ENCODE measurements at regions not wholly inside any gene's neighbourhood (a gene's known extent, or its start where the extent isn't known, plus 50 kb on each side); places are given as distances from the start of the nearest gene placed in this dataset.

GRCh38 chr2:198807131-198807530 lies 650.6 kb downstream of the SATB2 start:
- DNase-seq (ENCODE audit: low read depth in 2 of 2), result no peak

DNA sequence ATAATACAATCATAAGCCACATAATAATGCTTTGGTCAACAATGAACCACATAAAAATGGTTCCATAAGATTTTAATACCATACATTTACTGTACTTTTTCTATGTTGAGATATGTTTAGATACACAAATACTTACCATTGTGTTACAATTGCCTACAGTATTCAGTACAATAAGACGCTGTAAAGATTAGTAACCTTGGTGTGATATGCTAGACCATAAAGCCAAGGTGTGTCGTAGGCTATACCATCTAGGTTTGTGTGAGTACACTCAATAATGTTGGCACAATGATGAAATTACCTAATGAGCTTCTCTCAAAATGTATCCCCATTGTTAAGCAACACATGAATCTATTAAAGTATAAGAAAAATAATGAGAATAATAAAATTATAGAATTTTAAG lies 662.3 kb downstream of the SATB2 start:
- no peak for DNase-seq (ENCODE audit: low read depth in 2 of 2)

DNA sequence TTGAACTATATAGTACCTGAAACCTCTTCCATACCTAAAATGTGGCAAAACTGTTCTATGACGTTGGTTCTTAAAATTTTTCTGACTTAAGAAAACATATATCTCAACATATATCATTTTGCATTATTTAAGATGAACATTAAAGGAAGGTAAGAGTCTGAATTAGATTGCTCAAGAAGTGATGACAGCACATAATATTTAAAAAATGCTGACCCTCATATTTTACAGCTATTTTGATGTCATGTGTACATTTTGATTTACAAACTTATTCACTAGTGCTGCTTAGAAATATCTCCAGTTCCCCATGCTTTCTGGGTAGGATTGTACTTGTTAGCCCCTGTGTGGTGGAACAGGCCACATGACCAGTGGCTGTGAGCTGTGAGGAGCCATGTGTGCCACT lies 666.1 kb downstream of the SATB2 start:
- no peak for DNase-seq (ENCODE audit: low read depth in 2 of 2)

GRCh38 chr2:198788676-198789075 lies 669.1 kb downstream of the SATB2 start:
- DNase-seq (ENCODE audit: low read depth in 2 of 2), result no peak

- DNase-seq (ENCODE audit: low read depth in 2 of 2), result no peak
Observed at GRCh38 chr2:198782734-198783133, 675.0 kb downstream of the SATB2 start.

GRCh38 chr2:198776616-198777406 lies 680.9 kb downstream of the SATB2 start:
- no peak for DNase-seq (ENCODE audit: low read depth in 2 of 2)

DNA sequence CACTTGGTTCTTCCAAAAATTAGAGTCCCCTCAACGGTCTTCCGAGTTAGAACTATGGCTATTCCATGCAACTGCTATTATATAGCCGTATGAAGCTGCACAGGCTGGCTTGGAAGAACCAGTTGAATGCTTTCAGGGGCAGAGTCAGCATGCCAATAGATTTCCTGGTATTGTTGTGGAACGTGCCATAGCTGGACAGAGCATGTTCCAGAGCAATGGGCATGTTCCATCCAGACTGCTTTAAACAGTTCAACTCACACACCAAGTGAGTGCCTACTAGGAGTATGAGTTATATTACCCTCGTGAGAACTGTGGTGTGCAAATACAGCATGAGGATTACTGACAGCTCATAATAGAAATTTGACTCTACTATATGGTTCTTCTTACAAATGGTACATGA lies 682.0 kb downstream of the SATB2 start:
- no peak for DNase-seq (ENCODE audit: low read depth in 2 of 2)

DNA sequence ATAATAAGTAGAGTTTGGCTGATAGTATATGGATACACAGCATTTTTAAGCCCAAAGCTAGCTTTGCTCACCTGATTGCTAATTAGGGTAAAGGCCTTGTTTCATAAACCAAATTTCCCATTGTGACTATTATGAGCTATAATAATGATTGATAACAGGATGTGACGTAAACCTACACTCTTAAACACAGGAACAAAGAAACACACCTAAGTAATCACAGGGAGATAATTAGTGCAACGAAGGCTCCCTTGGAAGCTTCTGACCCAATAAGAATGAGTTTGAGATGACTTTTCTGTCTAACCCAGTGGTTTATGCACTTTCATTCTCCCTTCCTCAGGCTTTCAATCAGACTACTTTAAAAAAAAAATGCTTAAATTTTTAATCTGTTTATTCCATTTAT lies 683.2 kb downstream of the SATB2 start:
- DNase-seq (ENCODE audit: low read depth in 2 of 2), result no peak

- DNase-seq (ENCODE audit: low read depth in 2 of 2), result no peak
Observed at GRCh38 chr2:198767694-198768093, 690.0 kb downstream of the SATB2 start.

- no peak for DNase-seq (ENCODE audit: low read depth in 2 of 2)
Observed at GRCh38 chr2:198763793-198764192, 693.9 kb downstream of the SATB2 start.

- DNase-seq (ENCODE audit: low read depth in 2 of 2), result no peak
Observed at GRCh38 chr2:198762441-198762840, 695.3 kb downstream of the SATB2 start.

DNA sequence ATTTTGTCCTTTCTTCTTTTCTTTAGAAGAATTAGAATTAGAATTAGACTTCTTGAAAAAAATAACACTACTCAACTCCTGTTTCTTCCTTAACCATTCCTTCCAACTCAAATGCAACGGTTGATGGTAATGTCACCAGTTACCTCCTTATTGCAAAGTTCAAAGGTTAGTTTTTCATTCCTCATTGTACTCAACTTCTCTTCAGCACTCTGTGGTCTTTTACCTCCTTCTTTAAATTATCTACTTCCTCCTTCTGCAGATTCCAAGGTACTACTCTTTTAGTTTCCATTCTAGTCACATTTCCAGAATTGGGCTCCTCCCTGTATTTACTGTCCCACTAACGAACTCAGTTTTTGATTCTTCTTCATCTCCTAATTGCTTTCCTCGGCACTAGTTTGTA lies 700.7 kb downstream of the SATB2 start:
- no peak for DNase-seq (ENCODE audit: low read depth in 2 of 2)

- DNase-seq (ENCODE audit: low read depth in 2 of 2), result no peak
Observed at GRCh38 chr2:198756166-198756565, 701.6 kb downstream of the SATB2 start.

DNA sequence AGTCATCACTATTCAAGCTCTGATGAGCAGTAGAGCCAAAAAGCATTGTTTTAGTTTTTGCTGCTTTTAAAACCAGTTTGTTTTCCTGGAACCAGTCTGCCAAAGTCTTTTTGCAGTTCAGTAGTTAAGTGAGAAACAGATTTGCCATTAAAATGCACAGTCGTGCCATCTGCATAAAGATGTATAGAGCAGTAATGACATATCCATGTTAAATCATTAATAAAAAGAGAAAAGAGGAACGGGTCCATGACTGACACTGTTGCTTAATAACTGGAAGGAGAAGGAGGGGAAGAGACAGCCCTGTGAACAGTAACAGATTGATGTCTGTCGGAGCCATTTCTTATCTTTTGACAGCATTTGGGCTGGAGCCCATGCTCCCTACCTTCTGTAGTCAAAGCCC lies 704.6 kb downstream of the SATB2 start:
- DNase-seq (ENCODE audit: low read depth in 2 of 2), result no peak

DNA sequence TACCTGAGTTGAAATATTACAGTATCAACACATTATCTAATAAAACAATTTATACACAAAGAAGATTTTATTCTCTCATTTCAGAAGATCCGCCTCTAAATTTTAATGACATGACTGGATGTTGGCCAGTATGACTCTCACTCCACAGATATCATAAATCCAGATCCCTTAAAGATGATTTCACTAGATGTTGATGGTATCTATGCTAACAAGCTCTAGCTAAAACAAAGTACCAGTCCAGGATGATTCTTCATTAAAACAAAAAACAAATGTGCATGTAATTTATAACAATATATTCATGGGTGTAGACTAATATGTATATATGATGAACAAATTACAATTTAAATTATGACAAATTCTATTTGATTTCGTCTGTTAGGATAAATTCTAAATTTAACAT lies 708.4 kb downstream of the SATB2 start:
- DNase-seq (ENCODE audit: low read depth in 2 of 2), result no peak

DNA sequence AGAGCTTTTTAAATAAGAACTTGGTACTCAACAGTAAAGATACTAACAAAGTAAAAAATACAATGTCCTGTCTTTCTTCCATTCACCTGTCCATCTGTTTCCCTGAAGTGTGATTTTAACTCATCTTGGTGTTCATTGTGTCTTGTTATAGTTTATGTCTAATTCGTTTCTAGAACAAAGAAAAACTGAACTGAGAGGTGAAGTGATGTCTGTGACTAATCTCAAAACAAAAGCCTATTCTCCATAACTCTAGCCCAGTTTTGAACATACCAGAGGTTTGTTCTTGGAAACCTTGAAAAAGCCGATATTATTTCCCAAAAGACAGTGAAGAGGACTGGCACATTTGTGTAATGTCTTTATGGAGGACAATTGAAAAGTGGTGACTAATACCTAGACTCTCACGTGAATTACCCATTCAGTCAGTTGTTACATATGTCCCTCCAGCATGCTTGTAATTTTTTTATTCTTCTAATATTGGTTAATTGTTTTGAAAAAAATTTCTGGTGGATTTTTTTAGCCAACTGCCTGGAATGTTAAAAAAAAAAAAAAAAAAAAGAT lies 725.8 kb downstream of the SATB2 start:
- DNase-seq (ENCODE audit: low read depth in 2 of 2), result no peak

- no peak for DNase-seq (ENCODE audit: low read depth in 2 of 2)
Observed at GRCh38 chr2:198720266-198720665, 737.5 kb downstream of the SATB2 start.

DNA sequence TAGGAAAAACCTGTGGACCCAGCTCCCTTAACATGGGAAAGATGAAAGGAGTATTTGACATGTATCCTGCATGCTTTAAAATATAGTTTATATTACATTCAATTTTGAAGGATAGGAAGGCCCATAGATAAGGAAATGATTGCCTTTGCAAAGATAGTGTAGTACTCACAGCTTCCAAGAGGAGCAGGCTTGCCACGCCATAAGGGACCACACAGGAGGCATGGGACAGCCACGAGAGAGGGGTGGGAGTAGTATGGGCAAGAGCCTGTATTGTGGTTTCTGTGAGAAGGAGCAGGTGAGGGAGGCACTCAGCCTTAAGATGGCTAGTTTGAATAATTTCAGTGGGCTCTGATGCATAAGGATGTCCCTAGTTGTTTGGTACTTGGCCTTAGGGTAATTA lies 740.3 kb downstream of the SATB2 start:
- DNase-seq (ENCODE audit: low read depth in 2 of 2), result no peak

DNA sequence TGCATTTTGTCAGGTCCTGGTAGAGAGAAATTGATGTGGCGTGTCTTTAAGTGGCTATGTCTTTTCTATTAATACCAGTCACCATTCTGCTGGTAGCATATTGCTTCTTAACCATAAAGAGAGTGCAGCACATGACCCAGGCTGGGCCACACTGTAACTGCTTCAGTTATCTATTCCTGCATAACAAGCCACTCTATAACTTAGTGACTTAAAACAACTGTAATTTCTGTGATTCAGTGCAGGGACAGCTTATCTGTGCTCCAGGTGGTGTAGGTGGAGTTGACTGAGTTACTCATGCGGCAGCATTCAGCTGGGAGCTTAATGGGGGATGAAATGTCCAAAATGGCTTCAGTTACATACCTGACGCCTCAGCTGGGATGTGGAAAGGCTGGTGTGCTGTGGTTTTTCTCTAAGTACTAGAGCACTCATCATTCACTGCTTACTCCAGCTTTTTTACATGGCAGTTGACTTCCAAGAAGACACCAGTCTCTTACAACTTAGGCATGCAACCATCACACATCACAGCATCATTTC lies 742.4 kb downstream of the SATB2 start:
- no peak for DNase-seq (ENCODE audit: low read depth in 2 of 2)

DNA sequence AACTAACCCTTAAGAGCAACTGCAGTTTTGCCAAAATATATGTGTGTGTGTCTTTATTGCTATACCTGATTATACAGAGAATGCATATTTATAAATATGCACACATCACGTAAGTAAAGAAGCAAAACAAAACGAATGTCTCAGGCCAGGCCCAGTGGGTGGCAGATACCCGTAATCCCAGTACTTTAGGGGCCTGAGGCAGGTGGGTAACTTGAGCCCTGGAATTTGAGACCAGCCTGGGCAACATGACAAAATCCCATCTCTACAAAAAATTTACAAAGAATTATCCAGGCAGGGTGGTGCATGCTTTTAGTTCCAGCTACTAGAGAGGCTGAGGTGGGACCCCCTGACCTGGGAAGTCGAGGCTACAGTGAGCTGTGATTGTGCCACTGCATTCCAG lies 745.3 kb downstream of the SATB2 start:
- no peak for DNase-seq (ENCODE audit: low read depth in 2 of 2)

- DNase-seq (ENCODE audit: low read depth in 2 of 2), result no peak
Observed at GRCh38 chr2:198711484-198711883, 746.3 kb downstream of the SATB2 start.

DNA sequence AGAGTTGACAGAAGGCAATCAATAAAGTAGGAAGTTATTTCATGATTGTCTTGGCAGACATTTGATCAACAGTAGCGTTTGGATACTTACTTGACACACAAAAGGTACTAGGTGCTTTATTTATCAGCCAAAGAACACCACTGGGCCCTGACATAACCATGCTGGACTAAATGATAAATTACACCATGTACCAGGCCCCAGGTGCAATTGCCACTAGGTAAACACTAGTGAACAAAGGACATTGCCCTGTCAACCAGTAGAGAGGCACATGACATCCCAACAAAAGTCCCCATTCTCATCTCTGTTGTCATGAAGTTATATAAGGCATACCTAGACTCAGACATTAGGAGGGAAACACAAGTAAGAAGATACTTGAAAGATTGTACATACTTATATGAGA lies 747.2 kb downstream of the SATB2 start:
- DNase-seq (ENCODE audit: low read depth in 2 of 2), result no peak

- DNase-seq (ENCODE audit: low read depth in 2 of 2), result no peak
Observed at GRCh38 chr2:198706476-198707082, 751.2 kb downstream of the SATB2 start.
